GM12891 (cell line): ENCODE measurements at regions not wholly inside any gene's neighbourhood (a gene's known extent, or its start where the extent isn't known, plus 50 kb on each side); places are given as distances from the start of the nearest gene placed in this dataset.

Experiments used
- POLR2A ChIP-seq: IDR thresholded peaks from 2 replicates; pipeline ENCODE4 v1.6.1; 2011; ENCODE audit warnings: low read depth, low read length, control low read depth
- TAF1 ChIP-seq: IDR thresholded peaks from 2 replicates; pipeline ENCODE4 v1.6.1; 2011; ENCODE audit warnings: low read depth, low read length, control low read depth

GRCh38 chr12:128018067-128018466 lies 248.9 kb upstream of the TMEM132C start:
- no peak for TF ChIP-seq TAF1
- TF ChIP-seq POLR2A: no peak
